Activated T-helper 1 cell treated with anti-CD3 and anti-CD28 coated beads, Interleukin-12 subunit alpha, Interleukin-12 subunit beta, Interleukin-2, Interleukin-4 antibody, amounts not matched to agents 30 ng/mL and 10 ng/mL and 1 ng/mL, durations not matched to agents 14 hours and 24 hours and 36 hours (primary cell): ENCODE measurements at regions not wholly inside any gene's neighbourhood (a gene's known extent, or its start where the extent isn't known, plus 50 kb on each side); places are given as distances from the start of the nearest gene placed in this dataset.
"Not testable (repeated sequence)": the region's sequence is repeated elsewhere in the genome, so short reads cannot be mapped to it uniquely, and the experiment has no call there.

Experiments used
- DNase-seq: peaks from one replicate; pipeline ENCODE4 v3.0.0; 2021; ENCODE audit warnings: low spot score
- H3K27ac Mint-ChIP-seq: one replicate; pipeline ENCODE4 v1.8.0; 2021; ENCODE audit warnings: mild to moderate bottlenecking, mixed read lengths
- H3K27me3 Mint-ChIP-seq: one replicate; pipeline ENCODE4 v1.8.0; 2022; ENCODE audit warnings: mild to moderate bottlenecking, moderate library complexity, mixed read lengths; ENCODE audit not compliant: insufficient read depth
- H3K36me3 Mint-ChIP-seq: one replicate; pipeline ENCODE4 v1.8.0; 2021; ENCODE audit warnings: low read depth, mixed read lengths
- H3K4me1 Mint-ChIP-seq: one replicate; pipeline ENCODE4 v1.8.0; 2021; ENCODE audit warnings: low read depth, mixed read lengths
- H3K4me3 Mint-ChIP-seq: one replicate; pipeline ENCODE4 v1.8.0; 2021; ENCODE audit warnings: mild to moderate bottlenecking, moderate library complexity, mixed read lengths
- H3K9me3 Mint-ChIP-seq: one replicate; pipeline ENCODE4 v1.8.0; 2021; ENCODE audit warnings: mixed read lengths
- intact Hi-C: fragments of 100-400 bp; cut with micrococcal nuclease; formaldehyde crosslinking; loops from one replicate; pipeline ENCODE4 v1.15.1; 2024

GRCh38 chr1:191700922-191701321 is 457.3 kb upstream of the RGS18 start:
- Mint-ChIP-seq H3K27ac (no peak overlapping the region), H3K4me1 (no peaks in the 10 kb centered on the region), H3K27me3 (peaks cover 2% of the 10 kb centered on the region), H3K4me3 (no peak overlapping the region), H3K36me3 (no peaks in the 10 kb centered on the region), H3K9me3 (no peaks in the 10 kb centered on the region)
- intact Hi-C loops = no loop called here
- no peak for DNase-seq

DNA sequence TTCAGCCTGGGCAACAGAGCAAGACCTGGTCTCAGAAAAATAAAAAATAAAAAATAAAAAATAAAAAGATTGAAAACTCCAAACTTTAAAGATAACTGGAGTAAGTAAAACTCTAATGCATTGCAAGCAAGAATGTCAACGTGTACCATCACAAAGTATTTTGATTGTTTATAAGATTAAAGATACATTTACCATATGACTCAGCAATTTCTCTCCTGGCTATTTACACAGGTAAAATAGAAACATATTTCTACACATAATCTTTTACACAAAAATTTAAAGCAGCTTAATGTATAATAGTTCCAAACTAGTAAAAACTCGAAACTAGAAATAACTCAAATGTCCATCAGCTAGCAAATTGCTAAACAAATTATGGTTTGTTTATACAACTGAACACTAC is 456.1 kb upstream of the RGS18 start:
- H3K27me3 Mint-ChIP-seq = peaks cover 2% of the 10 kb centered on the region

GRCh38 chr1:191707288-191707687 is 451.0 kb upstream of the RGS18 start:
- H3K4me3 Mint-ChIP-seq = no peak overlapping the region
- no peaks in the 10 kb centered on the region for H3K36me3 Mint-ChIP-seq
- intact Hi-C loops = no loop called here
- H3K9me3 Mint-ChIP-seq = no peaks in the 10 kb centered on the region
- H3K27me3 Mint-ChIP-seq = peaks cover 3% of the 10 kb centered on the region
- no peak for DNase-seq
- no peaks in the 10 kb centered on the region for H3K4me1 Mint-ChIP-seq
- no peak overlapping the region for H3K27ac Mint-ChIP-seq

More for the DNA sequence above, 456.1 kb upstream of the RGS18 start:
- no peak for DNase-seq
- Mint-ChIP-seq H3K4me1 (no peaks in the 10 kb centered on the region), H3K9me3 (no peaks in the 10 kb centered on the region), H3K36me3 (no peaks in the 10 kb centered on the region), H3K27ac (no peak overlapping the region), H3K4me3 (no peak overlapping the region)
- intact Hi-C loops = no loop called here

GRCh38 chr1:191709215-191709614 is 449.0 kb upstream of the RGS18 start:
- no peak overlapping the region for H3K27ac Mint-ChIP-seq

DNA sequence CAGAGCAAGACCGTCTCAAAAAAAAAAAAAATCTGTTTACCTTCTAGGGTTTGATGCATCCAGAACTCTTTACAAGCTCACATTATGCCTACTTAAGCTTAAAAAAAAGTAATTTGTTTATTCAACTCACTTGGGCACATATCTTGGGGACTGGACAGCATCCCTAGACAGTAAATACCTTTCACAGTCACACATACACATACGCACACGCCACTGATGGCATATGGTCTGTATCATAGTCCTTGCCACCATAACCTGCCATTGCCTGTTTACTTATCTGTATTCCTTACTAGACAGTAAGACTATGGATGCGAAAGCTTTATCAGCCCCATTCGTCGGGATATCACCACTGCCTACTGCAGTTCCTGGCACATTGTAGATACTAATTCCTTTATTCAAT is 446.3 kb upstream of the RGS18 start:
- Mint-ChIP-seq H3K9me3 (no peaks in the 10 kb centered on the region), H3K36me3 (no peaks in the 10 kb centered on the region), H3K4me1 (no peaks in the 10 kb centered on the region), H3K27ac (no peak overlapping the region), H3K4me3 (no peak overlapping the region), H3K27me3 (peaks cover 1% of the 10 kb centered on the region)
- intact Hi-C loops = no loop called here
- DNase-seq = no peak

More at GRCh38 chr1:191709215-191709614, 449.0 kb upstream of the RGS18 start:
- Mint-ChIP-seq H3K36me3 (no peaks in the 10 kb centered on the region), H3K4me1 (no peaks in the 10 kb centered on the region), H3K9me3 (no peaks in the 10 kb centered on the region), H3K4me3 (no peak overlapping the region), H3K27me3 (peaks cover 3% of the 10 kb centered on the region)
- DNase-seq = no peak
- intact Hi-C loops = no loop called here

DNA sequence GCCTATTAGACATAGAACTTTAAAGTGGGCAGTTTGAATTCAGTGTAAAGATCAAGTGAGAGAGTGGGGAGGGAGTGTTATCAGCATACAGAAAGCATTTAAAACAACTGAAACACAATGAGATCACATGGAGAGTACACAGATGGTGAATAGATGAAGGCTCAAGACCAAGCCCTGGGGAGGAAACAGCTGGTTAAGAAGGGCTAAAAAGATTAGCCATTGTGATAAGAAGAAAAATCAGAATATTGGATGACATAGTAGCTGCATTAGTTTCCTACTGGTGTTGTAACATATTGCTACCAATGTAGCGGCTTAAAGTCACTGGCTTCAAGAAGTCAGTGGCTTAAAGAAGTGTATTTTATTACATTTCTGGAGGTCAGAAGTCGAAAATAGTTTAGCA is 443.4 kb upstream of the RGS18 start:
- Mint-ChIP-seq H3K27me3 (no peaks in the 10 kb centered on the region), H3K4me1 (no peaks in the 10 kb centered on the region), H3K9me3 (no peaks in the 10 kb centered on the region), H3K27ac (no peak overlapping the region), H3K4me3 (no peak overlapping the region), H3K36me3 (no peaks in the 10 kb centered on the region)
- intact Hi-C loops = no loop called here
- no peak for DNase-seq

DNA sequence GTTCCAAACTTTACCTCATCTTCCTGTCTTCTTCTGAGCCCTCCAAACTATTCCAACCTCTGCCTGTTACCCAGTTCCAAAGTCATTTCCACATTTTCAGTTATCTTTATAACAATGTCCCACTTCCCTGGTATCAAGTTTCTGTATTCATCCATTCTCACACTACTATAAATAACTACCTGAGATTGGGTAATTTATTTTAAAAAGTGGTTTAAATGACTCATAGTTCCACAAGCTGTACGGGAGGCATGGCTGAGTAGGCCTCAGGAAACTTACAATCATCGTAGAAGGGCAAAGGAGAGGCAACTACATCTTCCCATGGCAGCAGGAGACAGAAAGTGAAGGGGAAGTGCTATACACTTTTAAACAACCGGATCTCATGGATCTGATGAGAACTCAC is 428.5 kb upstream of the RGS18 start:
- Mint-ChIP-seq H3K4me1 (no peaks in the 10 kb centered on the region), H3K4me3 (no peak overlapping the region), H3K36me3 (no peaks in the 10 kb centered on the region), H3K9me3 (no peaks in the 10 kb centered on the region), H3K27ac (no peak overlapping the region), H3K27me3 (no peaks in the 10 kb centered on the region)
- no peak for DNase-seq
- intact Hi-C loops = no loop called here

- H3K27me3 Mint-ChIP-seq, H3K9me3 Mint-ChIP-seq, DNase-seq, H3K4me1 Mint-ChIP-seq, H3K27ac Mint-ChIP-seq, H3K4me3 Mint-ChIP-seq, intact Hi-C loops, H3K36me3 Mint-ChIP-seq: not testable (repeated sequence)
Observed at GRCh38 chr1:191731608-191732302, 426.5 kb upstream of the RGS18 start.

DNA sequence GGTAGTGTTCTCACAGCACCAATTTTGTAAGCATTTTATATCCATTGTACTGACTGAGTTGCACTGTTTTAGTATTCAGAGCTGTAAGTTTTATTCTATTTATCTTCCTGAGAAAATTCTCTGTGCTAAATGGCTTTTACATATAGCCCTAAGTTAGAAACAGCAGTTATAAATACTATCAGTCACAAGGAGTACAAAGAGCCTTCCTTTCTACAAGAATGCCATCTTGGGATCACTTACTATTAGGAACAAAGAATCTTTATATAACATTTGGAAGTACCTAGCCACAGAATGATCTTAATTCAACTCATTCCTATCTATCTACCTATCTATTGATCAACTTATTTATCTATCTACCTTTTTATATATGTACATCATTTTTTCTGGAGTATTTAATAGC is 423.9 kb upstream of the RGS18 start:
- DNase-seq = no peak
- Mint-ChIP-seq H3K9me3 (no peaks in the 10 kb centered on the region), H3K36me3 (no peaks in the 10 kb centered on the region), H3K27ac (no peak overlapping the region), H3K4me1 (no peaks in the 10 kb centered on the region), H3K4me3 (no peak overlapping the region), H3K27me3 (no peaks in the 10 kb centered on the region)
- intact Hi-C loops = no loop called here

GRCh38 chr1:191739544-191739943 is 418.7 kb upstream of the RGS18 start:
- Mint-ChIP-seq H3K4me3 (no peak overlapping the region), H3K9me3 (no peaks in the 10 kb centered on the region), H3K4me1 (no peaks in the 10 kb centered on the region), H3K27ac (no peak overlapping the region), H3K36me3 (no peaks in the 10 kb centered on the region), H3K27me3 (no peaks in the 10 kb centered on the region)
- intact Hi-C loops = no loop called here
- no peak for DNase-seq

DNA sequence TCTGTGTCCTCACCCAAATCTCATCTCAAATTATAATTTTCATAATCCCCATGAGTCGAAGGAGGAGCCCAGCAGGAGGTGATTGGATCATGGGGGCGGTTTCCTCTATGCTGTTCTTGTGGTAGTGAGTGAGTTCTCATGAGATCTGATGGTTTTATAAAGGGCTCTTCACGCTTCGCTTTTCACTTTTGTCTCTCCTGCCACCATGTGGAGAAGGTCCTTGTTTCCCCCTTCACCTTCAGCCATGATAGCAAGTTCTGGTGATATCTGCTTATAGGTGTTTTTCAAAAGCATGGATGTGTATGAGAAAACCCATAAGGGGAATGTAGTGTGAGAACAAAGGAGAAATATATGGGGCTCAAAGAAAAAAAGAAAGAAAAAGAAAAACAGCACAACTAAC is 405.9 kb upstream of the RGS18 start:
- H3K9me3 Mint-ChIP-seq = peaks cover 7% of the 10 kb centered on the region

GRCh38 chr1:191760016-191760415 is 398.2 kb upstream of the RGS18 start:
- H3K36me3 Mint-ChIP-seq = no peaks in the 10 kb centered on the region
- H3K4me3 Mint-ChIP-seq = no peak overlapping the region
- H3K9me3 Mint-ChIP-seq = no peaks in the 10 kb centered on the region
- no peak overlapping the region for H3K27ac Mint-ChIP-seq
- no peak for DNase-seq
- intact Hi-C loops = no loop called here
- no peaks in the 10 kb centered on the region for H3K27me3 Mint-ChIP-seq
- H3K4me1 Mint-ChIP-seq = no peaks in the 10 kb centered on the region

More for the DNA sequence above, 405.9 kb upstream of the RGS18 start:
- DNase-seq = no peak
- intact Hi-C loops = no loop called here
- no peak overlapping the region for H3K4me3 Mint-ChIP-seq
- H3K27ac Mint-ChIP-seq = no peak overlapping the region
- H3K4me1 Mint-ChIP-seq = no peaks in the 10 kb centered on the region
- H3K27me3 Mint-ChIP-seq = no peaks in the 10 kb centered on the region
- no peaks in the 10 kb centered on the region for H3K36me3 Mint-ChIP-seq

GRCh38 chr1:191788551-191788950 is 369.7 kb upstream of the RGS18 start:
- Mint-ChIP-seq H3K4me3 (no peak overlapping the region), H3K27ac (no peak overlapping the region)

DNA sequence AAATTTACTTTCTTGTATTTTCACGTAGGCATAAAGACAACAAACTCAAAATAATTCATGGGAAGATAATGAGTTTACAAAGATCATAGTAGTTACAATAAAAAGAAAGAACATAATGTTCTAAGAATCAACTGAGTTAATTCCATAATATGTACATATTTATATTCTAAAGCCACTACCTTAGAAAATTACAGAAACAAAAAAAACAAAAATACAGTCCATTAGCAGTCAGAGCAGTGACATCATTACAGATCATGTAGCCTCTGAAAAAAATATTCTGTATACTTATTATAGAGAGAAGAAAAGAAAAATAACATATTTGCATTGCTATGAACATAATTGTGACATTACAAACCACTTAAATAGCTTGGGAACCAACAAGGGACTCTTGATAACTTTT is 360.1 kb upstream of the RGS18 start:
- H3K27ac Mint-ChIP-seq = no peak overlapping the region
- H3K4me1 Mint-ChIP-seq = no peaks in the 10 kb centered on the region
- no peak for DNase-seq
- H3K36me3 Mint-ChIP-seq = no peaks in the 10 kb centered on the region
- intact Hi-C loops = no loop called here
- no peak overlapping the region for H3K4me3 Mint-ChIP-seq
- H3K9me3 Mint-ChIP-seq = no peaks in the 10 kb centered on the region
- H3K27me3 Mint-ChIP-seq = no peaks in the 10 kb centered on the region

More at GRCh38 chr1:191788551-191788950, 369.7 kb upstream of the RGS18 start:
- Mint-ChIP-seq H3K27me3 (no peaks in the 10 kb centered on the region), H3K36me3 (no peaks in the 10 kb centered on the region), H3K9me3 (no peaks in the 10 kb centered on the region), H3K4me1 (no peaks in the 10 kb centered on the region)
- no peak for DNase-seq
- intact Hi-C loops = no loop called here
